ENCODE measurements at regions not wholly inside any gene's neighbourhood (a gene's known extent, or its start where the extent isn't known, plus 50 kb on each side); places are given as distances from the start of the nearest gene placed in this dataset.

GRCh38 chr16:31710880-31711279, 162.7 kb upstream of the ZNF267 start:
- no peak overlapping the region for H3K4me3 ChIP-seq (ENCODE audit: severe bottlenecking)
- DNase-seq (ENCODE audit: low spot score), result no peak
- H3K27me3 ChIP-seq (ENCODE audit: insufficient read depth, poor library complexity, severe bottlenecking), result no peaks in the 10 kb centered on the region
- ATAC-seq (ENCODE audit: low read depth), result no peak
- peaks cover 8% of the 10 kb centered on the region for H3K4me1 ChIP-seq (ENCODE audit: insufficient read depth, poor library complexity, severe bottlenecking)
- no peak overlapping the region for H3K27ac ChIP-seq (ENCODE audit: poor library complexity, severe bottlenecking)
- H3K9me3 ChIP-seq (ENCODE audit: severe bottlenecking), result no peaks in the 10 kb centered on the region
- TF ChIP-seq CTCF (IDR thresholded peaks at IDR 0.05; ENCODE audit: poor library complexity, severe bottlenecking), result no peak
- H3K36me3 ChIP-seq (ENCODE audit: low read depth), result peaks cover 29% of the 10 kb centered on the region

- TF ChIP-seq CTCF (IDR thresholded peaks at IDR 0.05; ENCODE audit: poor library complexity, severe bottlenecking), result no peak
- ATAC-seq (ENCODE audit: low read depth) (no peak), DNase-seq (ENCODE audit: low spot score) (no peak)
- H3K9me3 ChIP-seq (ENCODE audit: severe bottlenecking), result no peaks in the 10 kb centered on the region
- H3K27ac ChIP-seq (ENCODE audit: poor library complexity, severe bottlenecking), result no peak overlapping the region
- H3K27me3 ChIP-seq (ENCODE audit: insufficient read depth, poor library complexity, severe bottlenecking), result no peaks in the 10 kb centered on the region
- H3K4me3 ChIP-seq (ENCODE audit: severe bottlenecking), result no peak overlapping the region
- H3K4me1 ChIP-seq (ENCODE audit: insufficient read depth, poor library complexity, severe bottlenecking), result peaks cover 8% of the 10 kb centered on the region
- H3K36me3 ChIP-seq (ENCODE audit: low read depth), result peaks cover 29% of the 10 kb centered on the region
These were observed 162.2 kb upstream of the ZNF267 start for GRCh38 chr16:31711344-31711845.

GRCh38 chr16:31712064-31712540, 161.5 kb upstream of the ZNF267 start:
- H3K9me3 ChIP-seq (ENCODE audit: severe bottlenecking), result no peaks in the 10 kb centered on the region
- H3K27me3 ChIP-seq (ENCODE audit: insufficient read depth, poor library complexity, severe bottlenecking), result no peaks in the 10 kb centered on the region
- no peak overlapping the region for H3K4me3 ChIP-seq (ENCODE audit: severe bottlenecking)
- no peak overlapping the region for H3K27ac ChIP-seq (ENCODE audit: poor library complexity, severe bottlenecking)
- peaks cover 27% of the 10 kb centered on the region for H3K36me3 ChIP-seq (ENCODE audit: low read depth)
- TF ChIP-seq CTCF (IDR thresholded peaks at IDR 0.05; ENCODE audit: poor library complexity, severe bottlenecking), result no peak
- DNase-seq (ENCODE audit: low spot score) (no peak), ATAC-seq (ENCODE audit: low read depth) (no peak)
- peaks cover 8% of the 10 kb centered on the region for H3K4me1 ChIP-seq (ENCODE audit: insufficient read depth, poor library complexity, severe bottlenecking)

- Histone ChIP-seq H3K4me1 (ENCODE audit: insufficient read depth, poor library complexity, severe bottlenecking) (peaks cover 8% of the 10 kb centered on the region), H3K4me3 (ENCODE audit: severe bottlenecking) (peak overlapping the region; percentile 96), H3K9me3 (ENCODE audit: severe bottlenecking) (no peaks in the 10 kb centered on the region), H3K27ac (ENCODE audit: poor library complexity, severe bottlenecking) (peak overlapping the region; percentile 57), H3K36me3 (ENCODE audit: low read depth) (peaks cover 17% of the 10 kb centered on the region), H3K27me3 (ENCODE audit: insufficient read depth, poor library complexity, severe bottlenecking) (no peaks in the 10 kb centered on the region)
- ATAC-seq (ENCODE audit: low read depth), result peak; percentile 92
- DNase-seq (ENCODE audit: low spot score), result peak; percentile 92
- TF ChIP-seq CTCF (IDR thresholded peaks at IDR 0.05; ENCODE audit: poor library complexity, severe bottlenecking), result no peak
These were observed 160.3 kb upstream of the ZNF267 start for GRCh38 chr16:31713071-31713944.

Measured in RWPE2 (cell line).